Astrocyte (in vitro differentiated cells and primary cell): ENCODE measurements at regions not wholly inside any gene's neighbourhood (a gene's known extent, or its start where the extent isn't known, plus 50 kb on each side); places are given as distances from the start of the nearest gene placed in this dataset.

ENCODE experiments used
- DNase-seq: peaks from one replicate; pipeline ENCODE4 v3.0.0-alpha.2; 2010; ENCODE audit warnings: low read depth
- FAIRE-seq: peaks from 2 replicates; lab custom pipeline; 2011; peaks lifted over from hg19 to GRCh38; lab: Jason Lieb, UNC
- H2AFZ ChIP-seq: 2 replicates; pipeline ENCODE4 v1.6.0; 2012; ENCODE audit warnings: low read depth, low read length, inconsistent platforms
- H3K27ac ChIP-seq: 2 replicates; pipeline ENCODE4 v1.5.1; 2011; ENCODE audit warnings: low read depth, low read length, inconsistent platforms
- H3K27me3 ChIP-seq: 2 replicates; pipeline ENCODE4 v1.6.0; 2011; ENCODE audit warnings: low read length, inconsistent platforms; ENCODE audit not compliant: insufficient read depth
- H3K36me3 ChIP-seq: 2 replicates; pipeline ENCODE4 v1.5.1; 2011; ENCODE audit warnings: low read length, inconsistent platforms; ENCODE audit not compliant: insufficient read depth
- H3K4me1 ChIP-seq: 2 replicates; pipeline ENCODE4 v1.5.1; 2011; ENCODE audit warnings: low read length, inconsistent platforms; ENCODE audit not compliant: insufficient read depth
- H3K4me2 ChIP-seq: 2 replicates; pipeline ENCODE4 v1.6.0; 2012; ENCODE audit warnings: low read length, inconsistent platforms
- H3K4me3 ChIP-seq: 2 replicates; pipeline ENCODE4 v1.5.1; 2011; ENCODE audit warnings: low read depth, mild to moderate bottlenecking, low read length, inconsistent platforms; ENCODE audit not compliant: insufficient read depth
- H3K79me2 ChIP-seq: 2 replicates; pipeline ENCODE4 v1.6.0; 2012; ENCODE audit warnings: mild to moderate bottlenecking, low read length, inconsistent platforms; ENCODE audit not compliant: insufficient read depth
- H3K9ac ChIP-seq: 2 replicates; pipeline ENCODE4 v1.6.0; 2012; ENCODE audit warnings: mild to moderate bottlenecking, low read length, inconsistent platforms
- H3K9me3 ChIP-seq: 2 replicates; pipeline ENCODE4 v1.5.1; 2012; ENCODE audit warnings: low read depth, mild to moderate bottlenecking, low read length, inconsistent platforms; ENCODE audit not compliant: insufficient read depth
- H4K20me1 ChIP-seq: 2 replicates; pipeline ENCODE4 v1.6.0; 2012; ENCODE audit warnings: low read length, inconsistent platforms; ENCODE audit not compliant: insufficient read depth
- H3K27ac Mint-ChIP-seq: one replicate; pipeline ENCODE4 v1.8.0; 2021; ENCODE audit warnings: mild to moderate bottlenecking, mixed read lengths; ENCODE audit not compliant: unreplicated experiment
- H3K27me3 Mint-ChIP-seq: one replicate; pipeline ENCODE4 v1.8.0; 2021; ENCODE audit warnings: low read depth, mixed read lengths; ENCODE audit not compliant: unreplicated experiment
- H3K36me3 Mint-ChIP-seq: one replicate; pipeline ENCODE4 v1.8.0; 2021; ENCODE audit warnings: low read depth, mixed read lengths; ENCODE audit not compliant: unreplicated experiment
- H3K4me1 Mint-ChIP-seq: one replicate; pipeline ENCODE4 v1.8.0; 2021; ENCODE audit warnings: low read depth, mixed read lengths; ENCODE audit not compliant: unreplicated experiment
- H3K4me3 Mint-ChIP-seq: one replicate; pipeline ENCODE4 v1.8.0; 2021; ENCODE audit warnings: mild to moderate bottlenecking, moderate library complexity, mixed read lengths; ENCODE audit not compliant: unreplicated experiment
- H3K9me3 Mint-ChIP-seq: one replicate; pipeline ENCODE4 v1.8.0; 2021; ENCODE audit warnings: mild to moderate bottlenecking, mixed read lengths; ENCODE audit not compliant: unreplicated experiment
- EZH2 ChIP-seq: IDR thresholded peaks from 2 replicates; pipeline ENCODE4 v1.6.1; 2012; ENCODE audit warnings: mild to moderate bottlenecking, low read length, inconsistent platforms; ENCODE audit not compliant: insufficient read depth
- TF ChIP-seq, protein P1 (sequence below): IDR thresholded peaks from 2 replicates; pipeline ENCODE4 v1.5.1; 2011; ENCODE audit warnings: low read depth, mild to moderate bottlenecking, inconsistent platforms, low read length, moderate library complexity; ENCODE audit not compliant: insufficient read depth

DNA sequence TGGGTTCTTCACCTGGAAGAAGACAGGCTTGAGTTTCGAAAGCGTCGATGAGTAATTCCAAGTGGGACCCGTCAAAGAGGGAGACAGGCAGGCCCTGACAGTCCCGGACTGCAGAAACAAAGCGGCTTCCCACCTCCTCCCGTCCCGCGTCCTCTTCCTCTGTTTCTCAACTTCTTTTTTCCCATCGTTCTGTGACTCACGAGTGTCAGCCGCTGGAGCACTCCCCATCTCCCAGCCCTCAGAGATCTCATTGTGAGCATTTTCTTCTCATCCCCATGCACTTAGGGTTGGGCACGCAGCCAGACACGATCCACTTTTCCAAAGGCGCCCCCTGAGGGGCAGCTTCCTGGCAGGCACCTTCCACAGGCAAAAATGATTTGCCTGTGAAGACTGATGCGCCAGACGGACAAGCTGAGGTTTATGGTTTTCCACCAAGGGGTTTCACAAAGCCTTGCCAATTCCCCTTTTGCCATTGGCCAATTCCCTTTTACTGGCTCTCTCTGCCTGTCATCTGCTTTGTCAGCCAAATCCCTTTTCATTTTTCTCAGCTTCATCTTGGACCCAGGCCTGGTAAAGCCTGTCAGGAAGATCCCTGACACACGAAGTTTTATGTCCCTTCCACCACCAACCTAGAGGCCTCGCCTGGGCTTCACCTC lies 86.5 kb upstream of the ANKRD55 start:
- Histone ChIP-seq H3K36me3 (no peaks in the 10 kb centered on the region), H3K9ac (no peak overlapping the region), H3K4me1 (peaks cover 5% of the 10 kb centered on the region), H2AFZ (peak overlapping the region; percentile 51), H3K27me3 (no peaks in the 10 kb centered on the region), H3K4me3 (no peak overlapping the region), H3K27ac (no peak overlapping the region), H4K20me1 (no peaks in the 10 kb centered on the region), H3K9me3 (no peaks in the 10 kb centered on the region), H3K4me2 (peak overlapping the region; percentile 17), H3K79me2 (no peaks in the 10 kb centered on the region)
- Mint-ChIP-seq H3K27me3 (peaks cover 3% of the 10 kb centered on the region), H3K27ac (no peak overlapping the region), H3K4me3 (no peak overlapping the region), H3K4me1 (peaks cover 14% of the 10 kb centered on the region), H3K36me3 (no peaks in the 10 kb centered on the region), H3K9me3 (no peaks in the 10 kb centered on the region)
- TF ChIP-seq EZH2: no peak
- TF ChIP-seq, protein P1, sequence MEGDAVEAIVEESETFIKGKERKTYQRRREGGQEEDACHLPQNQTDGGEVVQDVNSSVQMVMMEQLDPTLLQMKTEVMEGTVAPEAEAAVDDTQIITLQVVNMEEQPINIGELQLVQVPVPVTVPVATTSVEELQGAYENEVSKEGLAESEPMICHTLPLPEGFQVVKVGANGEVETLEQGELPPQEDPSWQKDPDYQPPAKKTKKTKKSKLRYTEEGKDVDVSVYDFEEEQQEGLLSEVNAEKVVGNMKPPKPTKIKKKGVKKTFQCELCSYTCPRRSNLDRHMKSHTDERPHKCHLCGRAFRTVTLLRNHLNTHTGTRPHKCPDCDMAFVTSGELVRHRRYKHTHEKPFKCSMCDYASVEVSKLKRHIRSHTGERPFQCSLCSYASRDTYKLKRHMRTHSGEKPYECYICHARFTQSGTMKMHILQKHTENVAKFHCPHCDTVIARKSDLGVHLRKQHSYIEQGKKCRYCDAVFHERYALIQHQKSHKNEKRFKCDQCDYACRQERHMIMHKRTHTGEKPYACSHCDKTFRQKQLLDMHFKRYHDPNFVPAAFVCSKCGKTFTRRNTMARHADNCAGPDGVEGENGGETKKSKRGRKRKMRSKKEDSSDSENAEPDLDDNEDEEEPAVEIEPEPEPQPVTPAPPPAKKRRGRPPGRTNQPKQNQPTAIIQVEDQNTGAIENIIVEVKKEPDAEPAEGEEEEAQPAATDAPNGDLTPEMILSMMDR: no peak
- FAIRE-seq (no peak), DNase-seq (peak; percentile 27)

DNA sequence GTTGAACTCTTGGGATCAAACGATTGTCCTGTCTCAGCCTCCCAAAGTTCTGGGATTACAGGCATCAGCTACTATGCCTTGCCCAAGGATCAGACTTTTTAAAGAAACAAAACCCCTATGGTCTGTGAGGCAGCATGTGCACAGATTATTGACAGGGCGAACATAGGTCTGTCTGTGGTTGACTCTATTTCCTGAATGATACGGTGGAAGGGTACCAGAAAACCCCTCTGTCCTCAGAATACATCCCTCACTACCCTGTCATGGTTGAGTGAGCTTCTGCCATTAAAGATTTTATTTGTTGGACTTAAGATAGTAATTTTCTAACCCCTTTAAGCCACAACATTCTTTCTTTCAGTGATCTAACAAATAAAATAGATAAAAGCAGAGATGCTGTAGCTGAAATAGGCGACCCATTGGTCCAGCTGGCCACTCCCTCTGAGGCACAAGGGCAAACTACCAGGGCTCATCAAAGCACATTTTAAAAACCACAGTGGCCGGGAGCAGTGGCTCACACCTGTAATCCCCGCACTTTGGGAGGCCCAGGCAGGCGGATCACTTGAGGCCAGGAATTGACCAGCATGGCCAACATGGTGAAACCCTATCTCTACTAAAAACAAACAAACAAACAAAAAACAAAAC lies 84.9 kb upstream of the ANKRD55 start:
- no peak overlapping the region for H3K27ac Mint-ChIP-seq
- no peak overlapping the region for H2AFZ ChIP-seq
- peaks cover 7% of the 10 kb centered on the region for H3K4me1 Mint-ChIP-seq
- no peaks in the 10 kb centered on the region for H4K20me1 ChIP-seq
- no peaks in the 10 kb centered on the region for H3K27me3 ChIP-seq
- no peak for TF ChIP-seq EZH2
- TF ChIP-seq, protein P1: no peak
- no peaks in the 10 kb centered on the region for H3K36me3 Mint-ChIP-seq
- no peak overlapping the region for H3K9ac ChIP-seq
- peaks cover 5% of the 10 kb centered on the region for H3K4me1 ChIP-seq
- no peaks in the 10 kb centered on the region for H3K36me3 ChIP-seq
- H3K9me3 ChIP-seq: no peaks in the 10 kb centered on the region
- no peaks in the 10 kb centered on the region for H3K79me2 ChIP-seq
- peaks cover 3% of the 10 kb centered on the region for H3K27me3 Mint-ChIP-seq
- DNase-seq (no peak), FAIRE-seq (no peak)
- no peak overlapping the region for H3K4me3 ChIP-seq
- no peak overlapping the region for H3K27ac ChIP-seq
- H3K4me2 ChIP-seq: no peak overlapping the region
- H3K9me3 Mint-ChIP-seq: no peaks in the 10 kb centered on the region
- no peak overlapping the region for H3K4me3 Mint-ChIP-seq
